Sciatic nerve (tissue), 2 donors: ENCODE measurements at regions not wholly inside any gene's neighbourhood (a gene's known extent, or its start where the extent isn't known, plus 50 kb on each side); places are given as distances from the start of the nearest gene placed in this dataset.
A peak's percentile ranks its signal among the peaks of the same experiment; 100 is the strongest.
"Not testable (repeated sequence)": the region's sequence is repeated elsewhere in the genome, so short reads cannot be mapped to it uniquely, and the experiment has no call there.

Experiments used
- ATAC-seq: fragments of 200-7000 bp; cut with Tn5 transposase; one replicate; pipeline ENCODE4 v1.9.1; 2020; ENCODE audit warnings: mild to moderate bottlenecking, moderate library complexity
- DNase-seq: peaks from one replicate; pipeline ENCODE4 v3.0.0-alpha.2; 2020; ENCODE audit warnings: low spot score
- intact Hi-C: fragments of 100-400 bp; cut with DNase I; formaldehyde crosslinking; loops from one replicate; pipeline ENCODE4 v1.14.2; 2022
- donor health status: DM: no; HTN: no; CAD: no.
- donor health status: DM: no; HTN: no; CAD: no.

DNA sequence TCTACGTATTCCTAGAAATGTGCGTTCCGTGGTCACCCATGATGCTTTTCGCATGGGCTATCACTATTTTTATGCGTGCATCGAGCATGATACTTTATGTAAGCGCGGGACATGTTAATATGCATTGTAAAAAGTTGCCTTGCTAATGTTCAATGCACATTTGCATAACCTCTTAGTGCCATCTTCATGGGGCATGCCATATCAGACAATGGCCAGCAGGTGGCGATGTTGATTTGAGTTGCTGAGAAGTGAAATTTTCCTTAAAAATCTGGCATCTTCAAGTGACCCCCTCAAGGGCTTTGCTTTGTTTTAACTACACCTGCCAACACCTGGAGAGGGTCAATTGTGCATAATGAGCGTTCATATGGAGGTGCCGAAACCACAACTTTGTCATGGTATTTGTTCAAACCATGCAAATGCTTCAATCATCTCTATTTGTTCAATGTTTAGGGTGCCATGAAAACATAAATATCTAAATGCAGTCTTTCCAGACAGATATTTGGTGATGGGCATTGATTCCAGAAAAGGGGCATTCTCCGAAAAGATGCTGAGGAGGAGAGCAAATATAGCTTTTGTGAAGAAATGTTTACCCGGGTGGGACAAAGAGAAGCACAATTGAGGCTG is 833.9 kb upstream of the PRKX start:
- intact Hi-C loops: no loop called here
- DNase-seq: peak; percentile 69
- no peak for ATAC-seq

DNA sequence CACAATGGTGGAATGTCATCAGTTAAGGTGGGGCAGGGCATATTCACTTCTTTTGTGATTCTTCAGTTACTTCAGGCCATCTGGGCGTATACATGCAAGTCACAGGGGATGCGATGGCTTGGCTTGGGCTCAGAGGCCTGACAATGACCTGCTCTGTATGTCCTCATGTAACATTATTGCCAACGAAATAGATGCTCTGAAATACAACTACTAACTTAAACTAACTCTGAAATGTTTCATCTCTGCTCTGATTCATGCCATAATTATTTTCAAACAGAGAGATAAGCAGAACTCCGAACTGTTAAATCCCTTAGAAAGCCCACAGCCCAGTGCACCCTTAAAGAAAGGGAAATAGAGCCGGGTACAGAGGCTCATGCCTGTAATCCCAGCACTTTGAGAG is 832.7 kb upstream of the PRKX start:
- DNase-seq, intact Hi-C loops, ATAC-seq: not testable (repeated sequence)

DNA sequence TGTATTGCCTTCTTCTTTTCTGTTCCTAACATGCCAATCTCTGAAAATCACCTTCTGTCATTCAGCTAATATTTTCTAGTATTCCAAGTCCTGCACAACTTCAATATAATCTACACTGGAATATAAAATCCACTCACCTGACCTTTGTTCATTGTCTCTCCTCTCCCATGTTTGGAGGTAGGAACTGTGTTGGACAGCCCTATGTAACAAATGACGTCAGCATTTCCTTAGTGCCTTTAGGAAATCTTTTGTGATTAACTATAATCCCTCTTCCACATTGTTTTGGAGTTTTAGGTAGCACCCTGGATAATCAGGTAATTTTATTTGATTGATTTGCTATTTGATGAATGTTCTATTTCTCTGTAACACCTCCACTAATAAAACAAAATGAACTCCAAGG is 814.8 kb upstream of the PRKX start:
- no peak for DNase-seq
- intact Hi-C loops: no loop called here
- no peak for ATAC-seq

DNA sequence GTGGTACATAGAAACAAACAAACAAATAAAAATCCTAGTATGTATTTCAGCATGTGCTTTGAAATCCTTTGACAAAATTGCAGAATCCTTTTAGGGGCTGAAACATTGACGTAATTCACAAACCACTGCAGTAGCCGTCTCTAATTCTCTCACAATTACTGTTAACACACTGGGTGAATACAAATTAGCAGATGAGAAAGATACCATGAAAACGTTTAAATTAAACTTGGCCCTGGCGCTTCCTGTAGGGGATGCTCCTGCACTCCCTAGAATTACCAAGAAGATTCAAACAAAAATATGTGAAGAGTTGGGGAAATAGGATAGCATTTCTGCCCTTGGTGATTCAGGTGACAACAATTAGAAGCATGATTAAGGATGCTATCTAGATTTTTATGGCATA is 772.5 kb upstream of the PRKX start:
- ATAC-seq (no peak), DNase-seq (no peak)
- intact Hi-C loops: no loop called here

DNA sequence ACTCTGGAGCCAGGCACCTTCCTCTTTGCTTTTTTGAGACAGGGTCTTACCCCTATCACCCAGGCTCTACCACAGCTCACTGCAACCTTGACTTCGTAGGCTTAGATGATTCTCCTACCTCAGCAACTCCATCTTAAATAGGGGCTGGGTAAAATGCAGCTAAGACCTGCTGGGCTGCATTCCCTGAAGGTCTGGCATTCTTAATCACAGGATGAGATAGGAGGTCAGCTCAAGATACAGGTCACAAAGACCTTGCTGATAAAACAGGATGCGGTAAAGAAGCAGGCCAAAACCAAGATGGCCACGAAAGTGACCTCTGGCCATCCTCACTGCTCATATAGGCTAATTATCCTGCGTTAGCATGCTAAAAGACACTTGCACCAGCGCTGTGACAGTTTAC is 770.8 kb upstream of the PRKX start:
- DNase-seq (no peak), ATAC-seq (no peak)
- intact Hi-C loops: no loop called here

DNA sequence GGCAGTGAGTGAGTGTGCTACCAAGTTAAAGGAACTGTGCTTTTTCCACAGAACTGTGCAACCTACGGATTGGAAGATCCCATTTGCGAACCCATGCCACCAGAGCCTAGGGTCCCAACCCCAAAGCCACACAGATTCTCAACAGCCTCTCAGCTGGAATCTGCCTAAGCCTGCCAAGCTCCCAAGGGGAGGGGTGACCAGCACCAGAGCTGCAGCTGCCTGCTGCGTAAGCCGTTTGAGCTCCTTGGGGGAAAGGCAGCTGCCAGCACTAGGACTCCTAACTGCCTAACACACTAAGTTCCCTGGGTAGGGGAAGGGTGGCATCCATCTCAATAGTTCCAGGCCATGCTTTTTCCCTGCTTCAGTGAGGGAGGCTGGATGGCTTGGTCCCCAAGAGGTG is 738.1 kb upstream of the PRKX start:
- intact Hi-C loops: no loop called here
- no peak for DNase-seq
- ATAC-seq: no peak

- intact Hi-C loops: no loop called here
- DNase-seq (no peak), ATAC-seq (no peak)
Measured at GRCh38 chrX:4450177-4450576, 736.7 kb upstream of the PRKX start.

DNA sequence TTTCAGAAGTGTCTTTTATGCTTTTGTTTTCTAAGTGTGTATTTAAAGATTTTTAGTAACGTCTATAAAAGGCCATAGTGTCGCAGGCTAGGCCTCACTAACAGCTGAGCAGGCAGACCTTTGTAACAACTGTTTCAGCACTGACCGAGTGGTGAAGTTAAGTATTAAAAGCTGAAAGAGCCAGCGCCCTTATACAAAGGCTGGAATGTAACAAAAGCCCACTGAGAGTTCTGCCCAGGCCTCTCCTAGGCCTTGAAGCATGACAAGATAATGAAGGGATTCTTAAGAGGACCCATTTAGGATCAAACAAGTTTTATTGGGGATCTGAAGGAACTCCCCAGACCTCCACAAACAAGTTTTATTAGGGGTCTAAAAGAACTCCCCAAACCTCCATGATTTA is 722.5 kb upstream of the PRKX start:
- no peak for DNase-seq
- no peak for ATAC-seq
- intact Hi-C loops: no loop called here

GRCh38 chrX:4397471-4397870 is 684.0 kb upstream of the PRKX start:
- ATAC-seq (no peak), DNase-seq (no peak)
- intact Hi-C loops: no loop called here

DNA sequence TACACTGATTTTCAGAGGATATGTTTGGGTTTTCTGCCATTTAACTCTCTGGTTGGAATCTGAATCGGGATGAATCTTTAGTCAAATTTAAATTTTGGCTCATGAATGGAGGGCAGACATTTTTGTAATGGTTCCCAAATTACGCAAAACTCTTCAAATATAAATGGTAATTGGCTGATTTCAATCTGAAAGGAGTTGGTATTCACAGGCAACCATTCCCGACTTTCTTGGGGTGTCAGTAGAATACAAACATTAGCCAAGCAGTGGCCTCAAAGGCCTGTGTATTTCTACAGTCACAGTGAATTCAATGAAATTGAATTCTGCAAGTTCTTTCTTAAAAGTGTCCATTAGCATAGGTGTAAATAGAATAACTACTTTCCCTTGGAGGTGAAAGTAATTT is 668.8 kb upstream of the PRKX start:
- intact Hi-C loops: no loop called here
- ATAC-seq (no peak), DNase-seq (no peak)

GRCh38 chrX:4380710-4381109 is 667.3 kb upstream of the PRKX start:
- intact Hi-C loops: no loop called here
- ATAC-seq: no peak
- DNase-seq: no peak

DNA sequence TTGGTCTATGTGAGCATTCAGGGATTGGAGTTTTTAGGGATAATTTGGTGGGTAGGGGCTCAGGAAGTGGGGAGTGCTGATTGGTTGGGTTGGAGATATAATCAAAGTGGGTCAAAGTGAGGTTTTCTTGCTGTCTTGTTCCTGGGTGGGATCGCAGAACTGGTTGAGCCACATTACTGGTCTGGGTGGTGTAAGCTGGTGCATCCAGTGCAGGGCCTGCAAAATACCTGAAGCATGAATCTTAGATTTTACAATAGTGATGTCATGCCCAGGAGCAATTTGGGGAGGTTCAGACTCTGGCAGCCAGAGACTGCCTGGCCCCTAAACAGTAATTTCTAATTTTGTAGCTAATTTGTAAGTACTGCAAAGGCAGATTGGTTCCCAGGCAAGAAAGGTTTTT is 665.6 kb upstream of the PRKX start:
- DNase-seq (no peak), ATAC-seq (no peak)
- intact Hi-C loops: no loop called here

GRCh38 chrX:4373791-4374190 is 660.3 kb upstream of the PRKX start:
- intact Hi-C loops: no loop called here
- ATAC-seq (no peak), DNase-seq (no peak)

DNA sequence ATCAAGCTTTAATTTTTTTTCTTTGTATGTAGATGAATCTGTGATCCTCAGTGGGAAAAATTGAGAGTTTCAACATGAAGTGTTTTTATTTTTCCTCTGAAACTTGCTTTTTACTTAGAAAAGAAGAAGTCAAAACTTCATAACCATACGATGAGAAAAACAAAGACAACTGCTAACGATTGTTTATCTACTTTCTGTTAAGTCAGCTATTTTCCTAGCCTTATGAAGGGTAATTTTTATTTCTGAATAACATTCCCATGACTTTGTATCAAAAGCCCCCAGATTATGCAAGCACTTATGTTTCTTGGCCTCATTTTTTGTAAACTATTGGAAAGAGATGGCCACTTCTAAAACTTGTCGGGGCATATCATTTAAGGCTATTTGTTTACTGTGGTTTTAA is 645.1 kb upstream of the PRKX start:
- intact Hi-C loops: no loop called here
- ATAC-seq: no peak

DNA sequence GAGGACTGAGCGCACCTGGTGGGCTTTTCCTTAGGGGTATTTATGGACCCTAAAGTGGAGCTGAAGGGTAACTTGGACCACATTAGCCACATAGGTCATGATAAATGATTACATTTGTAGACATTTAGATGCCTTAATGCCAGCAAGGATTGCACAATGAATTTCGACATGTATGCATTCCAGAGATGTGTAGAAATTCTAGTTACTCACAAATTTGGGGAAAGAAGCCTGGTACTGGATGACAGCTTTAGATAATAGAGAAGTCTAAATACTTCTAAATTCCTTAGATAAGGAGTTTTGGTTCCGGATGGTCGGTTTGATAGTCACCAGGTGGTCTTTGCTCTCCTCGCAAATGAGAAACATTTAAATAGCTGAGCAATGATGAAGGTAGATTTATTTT is 609.5 kb upstream of the PRKX start:
- intact Hi-C loops: no loop called here
- DNase-seq (no peak), ATAC-seq (no peak)

More for the DNA sequence above, 645.1 kb upstream of the PRKX start:
- no peak for DNase-seq

GRCh38 chrX:4320436-4320947 is 607.0 kb upstream of the PRKX start:
- ATAC-seq (no peak), DNase-seq (no peak)
- intact Hi-C loops: no loop called here

DNA sequence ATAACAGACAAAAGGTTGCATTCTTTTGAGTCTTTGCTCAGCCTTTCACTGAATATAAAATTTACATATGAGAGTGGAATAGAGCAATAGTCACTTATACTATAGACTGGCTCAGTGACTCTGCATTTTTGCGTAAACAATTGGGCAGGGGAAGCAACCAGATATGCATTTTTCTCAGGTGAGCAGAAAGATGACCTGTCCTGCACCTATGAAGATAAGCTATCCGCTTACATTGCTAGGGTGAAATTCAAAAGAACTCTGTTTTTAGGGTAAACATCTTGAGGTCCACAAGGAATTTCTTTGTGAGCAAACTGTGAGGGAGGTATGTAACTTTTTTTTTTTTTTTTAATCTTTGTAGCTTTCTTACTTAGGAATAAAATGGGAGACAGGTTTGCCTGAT is 602.4 kb upstream of the PRKX start:
- intact Hi-C loops: no loop called here
- DNase-seq (no peak), ATAC-seq (no peak)

DNA sequence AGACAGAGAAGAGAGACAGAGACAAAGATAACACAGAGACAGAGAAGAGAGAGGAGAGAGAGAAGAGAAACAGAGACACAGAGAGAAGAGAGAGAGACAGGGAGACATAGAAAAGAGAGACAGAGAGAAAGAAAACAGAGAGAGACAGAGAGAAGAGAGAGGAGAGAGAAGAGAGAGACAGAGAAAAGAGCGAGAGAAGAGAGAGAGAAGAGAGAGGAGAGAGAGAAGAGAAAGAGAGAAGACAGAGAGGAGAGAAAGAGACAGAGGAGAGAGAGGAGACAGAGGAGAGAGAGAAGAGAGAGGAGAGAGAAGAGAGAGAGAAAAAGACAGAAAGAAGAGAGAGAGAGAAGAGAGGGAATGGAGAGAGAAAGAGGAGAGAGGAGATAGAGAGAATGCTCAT is 601.1 kb upstream of the PRKX start:
- intact Hi-C loops: no loop called here
- DNase-seq (no peak), ATAC-seq (no peak)

DNA sequence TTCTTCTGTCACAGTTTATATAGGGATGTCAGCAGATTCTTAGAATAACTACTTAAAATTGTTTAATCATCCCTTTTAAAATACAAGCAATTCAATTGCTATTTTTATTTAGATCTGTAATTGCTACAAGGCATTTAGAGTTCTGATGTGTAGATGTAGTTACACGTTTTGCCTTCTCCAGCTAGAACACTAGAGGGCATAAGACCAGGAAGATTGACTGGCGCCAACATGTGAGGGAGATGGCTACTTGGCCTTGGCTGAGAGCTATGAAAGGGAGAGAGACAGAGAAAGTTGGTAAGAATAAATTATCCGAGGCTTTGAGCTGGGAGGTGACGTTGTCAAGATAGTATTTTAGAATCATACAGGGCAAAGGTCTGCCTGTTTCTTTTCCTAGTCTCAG is 563.7 kb upstream of the PRKX start:
- DNase-seq (no peak), ATAC-seq (no peak)
- intact Hi-C loops: no loop called here

DNA sequence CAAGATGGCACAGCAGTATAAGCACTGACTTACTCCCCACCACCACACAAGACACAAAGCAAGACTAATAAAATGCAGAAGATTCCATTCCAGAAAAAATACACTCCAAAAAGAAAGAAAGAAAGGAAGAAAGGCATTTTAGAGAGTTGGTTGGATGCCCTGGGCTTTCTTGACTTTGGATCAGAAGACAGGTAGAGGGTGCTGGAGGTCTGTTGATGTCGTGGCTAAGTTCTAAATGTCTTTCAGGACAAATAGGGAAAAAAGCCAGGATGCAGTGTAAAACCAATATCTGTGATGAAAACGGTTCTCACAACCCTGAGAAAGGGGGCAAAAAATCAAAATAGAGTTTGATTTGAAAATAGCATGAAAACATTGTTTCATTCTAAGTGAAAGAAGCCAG is 555.2 kb upstream of the PRKX start:
- ATAC-seq (no peak), DNase-seq (no peak)
- intact Hi-C loops: no loop called here

GRCh38 chrX:4265036-4265435 is 551.6 kb upstream of the PRKX start:
- intact Hi-C loops: no loop called here
- ATAC-seq (no peak), DNase-seq (no peak)
